Kidney capillary endothelial cell (primary cell): ENCODE measurements at regions not wholly inside any gene's neighbourhood (a gene's known extent, or its start where the extent isn't known, plus 50 kb on each side); places are given as distances from the start of the nearest gene placed in this dataset.
"Not testable (repeated sequence)": the region's sequence is repeated elsewhere in the genome, so short reads cannot be mapped to it uniquely, and the experiment has no call there.

Experiments
- DNase-seq: peaks from one replicate; pipeline ENCODE4 v3.0.0-alpha.2; 2018; ENCODE audit warnings: low spot score

DNA sequence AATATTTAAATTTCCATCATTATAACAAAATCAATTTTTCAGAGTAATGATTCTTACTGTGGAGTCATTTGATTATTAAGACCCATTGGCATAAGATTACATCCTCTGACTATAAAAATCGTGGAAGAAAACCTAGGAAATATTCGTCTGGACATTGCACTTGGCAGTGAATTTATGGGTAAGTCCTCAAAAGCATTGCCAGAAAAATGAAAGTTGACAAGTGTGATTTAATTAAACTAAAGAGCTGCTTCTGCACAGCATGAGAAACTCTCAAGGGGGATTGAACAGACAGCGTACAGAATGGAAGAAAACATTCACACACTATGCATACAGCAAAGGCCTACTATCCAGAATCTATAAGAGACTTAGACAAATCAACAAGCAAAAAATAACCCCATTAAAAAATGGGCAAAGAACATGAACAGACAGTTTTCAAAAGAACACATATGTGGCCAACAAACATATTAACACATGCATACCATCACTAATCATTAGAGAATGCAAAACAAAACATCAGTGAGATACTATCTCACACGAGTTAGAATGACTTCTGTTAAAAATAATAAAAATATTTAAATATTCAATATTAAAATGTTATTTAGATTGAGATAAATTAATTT, 111.4 kb downstream of the CCDC74A start:
- not testable (repeated sequence) for DNase-seq

DNA sequence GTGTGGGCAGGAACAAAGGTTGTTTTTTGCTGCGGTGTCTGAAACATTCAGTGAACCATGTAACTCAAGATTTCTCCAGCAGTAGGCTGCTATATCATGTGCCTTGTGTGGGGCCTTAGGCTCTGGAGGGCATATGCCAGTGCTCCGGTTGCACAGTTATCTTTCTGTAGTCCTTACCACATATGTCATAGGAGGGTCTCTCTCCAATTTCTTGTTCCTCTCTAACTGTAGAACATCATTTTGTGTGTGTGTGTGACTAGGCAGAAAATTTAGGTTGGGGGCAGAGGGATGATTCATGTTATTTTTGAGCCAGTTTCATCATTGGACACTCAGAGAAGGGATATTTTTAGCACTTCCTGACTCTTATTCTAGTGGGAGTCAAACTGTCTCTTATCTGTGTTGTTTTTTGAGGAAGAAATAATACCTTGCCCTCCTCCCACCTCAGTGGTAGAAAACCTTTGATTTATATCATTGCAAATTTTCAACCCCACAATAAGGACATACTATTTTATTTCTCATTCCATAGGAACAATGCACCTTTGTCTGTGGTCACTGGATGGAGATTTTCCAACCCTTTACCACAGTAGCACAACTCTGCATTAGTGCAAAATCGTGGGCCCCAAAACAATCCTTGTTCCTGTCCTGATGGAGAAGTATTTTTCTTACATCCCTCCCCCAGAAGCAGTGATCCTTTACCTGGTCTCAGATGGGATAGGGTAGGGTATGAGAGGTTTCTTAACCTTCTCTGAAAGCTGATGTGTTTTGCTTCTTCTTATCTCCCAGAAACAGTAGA, 113.9 kb downstream of the CCDC74A start:
- DNase-seq: peak; percentile 9

DNA sequence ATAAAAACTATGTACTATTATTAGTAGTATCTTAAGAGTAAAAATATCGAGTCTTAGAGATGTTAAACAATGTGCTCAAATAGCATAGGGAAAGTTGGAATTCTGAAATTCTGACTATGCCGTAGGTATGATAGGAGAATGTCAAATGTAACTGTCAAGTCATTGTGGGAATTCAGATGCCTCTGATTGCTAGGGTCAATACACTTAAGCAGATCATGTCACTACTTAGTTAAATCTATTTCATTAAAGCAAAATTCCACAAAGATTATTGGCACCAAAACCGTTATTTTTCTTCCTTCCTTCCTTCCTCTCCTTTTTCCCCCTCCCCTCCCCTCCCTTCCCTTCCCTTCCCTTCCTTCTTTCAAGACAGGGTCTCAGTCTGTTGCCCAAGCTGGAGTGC, 115.5 kb downstream of the CCDC74A start:
- not testable (repeated sequence) for DNase-seq

DNA sequence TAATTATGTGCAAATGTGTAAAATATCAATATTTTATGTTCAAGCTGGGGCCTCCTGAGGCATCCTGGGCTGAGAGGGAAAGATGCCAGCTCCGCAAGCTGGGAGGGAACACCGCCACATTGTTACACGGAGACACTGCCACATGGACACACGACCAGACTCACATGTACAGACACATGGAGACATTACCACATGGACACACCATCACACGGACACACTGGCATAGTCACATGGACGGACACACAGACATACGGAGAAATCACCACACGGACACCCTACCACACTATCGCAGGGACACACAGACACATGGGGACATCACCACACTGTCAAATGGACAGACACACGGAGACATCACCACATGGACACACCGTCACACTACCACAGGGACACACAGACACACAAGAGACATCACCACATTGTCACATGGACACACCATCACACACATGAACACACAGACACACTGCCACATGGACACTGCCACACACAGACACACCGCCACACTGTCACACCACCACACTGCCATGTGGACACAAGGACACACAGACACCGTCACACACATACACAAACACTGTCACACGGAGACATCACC, 117.6 kb downstream of the CCDC74A start:
- DNase-seq: no peak

DNA sequence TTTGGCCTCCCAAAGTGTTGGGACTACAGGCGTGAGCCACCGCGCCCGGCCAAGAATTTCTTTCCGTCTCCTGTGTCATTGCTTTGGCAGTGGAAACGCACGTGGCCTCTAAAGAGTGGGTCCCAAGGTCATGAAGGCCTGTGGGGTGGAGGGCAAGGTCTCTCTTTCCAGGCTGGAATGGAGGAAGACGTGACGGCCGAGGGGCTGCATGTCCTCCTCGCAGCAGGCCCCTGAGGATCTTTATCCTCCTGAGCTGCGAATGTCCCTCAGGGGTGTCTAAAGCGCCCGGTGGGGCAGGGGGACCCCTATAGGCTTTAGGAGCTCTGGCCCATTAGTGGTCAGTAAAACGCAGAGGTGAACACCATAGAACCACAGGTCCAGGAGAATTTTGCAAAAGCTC, 118.5 kb downstream of the CCDC74A start:
- DNase-seq: not testable (repeated sequence)

DNA sequence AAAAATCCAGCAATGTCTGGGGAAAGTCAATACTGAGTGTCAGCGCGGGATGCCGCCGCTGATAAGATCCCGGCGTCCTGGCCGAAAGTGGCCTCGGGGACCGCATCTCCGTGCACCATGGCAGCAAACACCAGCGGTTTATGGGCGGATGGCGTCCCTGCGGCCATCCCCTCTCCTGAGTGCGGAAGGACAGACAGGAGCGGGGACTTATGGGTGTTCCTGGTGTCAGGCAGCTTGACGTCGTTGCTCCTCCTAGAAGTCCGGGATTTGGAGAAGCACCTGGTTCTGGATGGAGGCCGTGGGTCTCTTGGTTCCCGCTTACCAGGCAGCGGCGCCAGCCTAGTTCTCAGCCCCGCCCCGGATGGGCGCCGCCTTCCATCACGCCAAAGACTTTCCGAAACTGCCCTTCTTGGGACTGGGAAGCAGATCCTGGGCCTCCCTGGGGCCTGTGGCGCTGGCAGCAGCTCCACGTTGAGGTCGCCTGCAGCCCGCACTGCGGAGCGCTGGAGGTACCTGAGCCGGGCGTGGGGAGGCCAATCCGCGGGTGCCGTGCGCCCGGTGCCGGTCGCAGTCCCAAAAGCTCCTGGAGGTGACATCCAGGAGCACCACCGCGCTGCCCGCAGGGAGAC, 119.1 kb downstream of the CCDC74A start:
- no peak for DNase-seq

DNA sequence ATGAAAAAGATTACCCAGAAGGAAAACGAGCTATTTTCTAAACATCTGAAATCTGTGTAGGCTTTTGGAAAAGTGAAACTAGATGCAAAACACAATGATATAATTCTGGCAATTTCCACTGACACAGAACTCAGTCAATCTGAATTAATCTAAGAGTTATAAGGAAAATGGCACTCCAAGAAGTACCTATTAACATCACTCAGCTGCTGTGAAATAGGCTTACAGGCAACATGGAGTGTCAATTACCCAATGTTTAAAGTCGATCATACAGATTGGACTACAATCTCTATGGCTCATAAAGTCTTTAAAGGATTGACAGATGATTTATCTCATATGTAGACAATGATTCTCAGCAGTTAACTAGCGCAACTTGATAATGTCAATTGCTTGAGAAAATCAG, 120.9 kb downstream of the CCDC74A start:
- not testable (repeated sequence) for DNase-seq

DNA sequence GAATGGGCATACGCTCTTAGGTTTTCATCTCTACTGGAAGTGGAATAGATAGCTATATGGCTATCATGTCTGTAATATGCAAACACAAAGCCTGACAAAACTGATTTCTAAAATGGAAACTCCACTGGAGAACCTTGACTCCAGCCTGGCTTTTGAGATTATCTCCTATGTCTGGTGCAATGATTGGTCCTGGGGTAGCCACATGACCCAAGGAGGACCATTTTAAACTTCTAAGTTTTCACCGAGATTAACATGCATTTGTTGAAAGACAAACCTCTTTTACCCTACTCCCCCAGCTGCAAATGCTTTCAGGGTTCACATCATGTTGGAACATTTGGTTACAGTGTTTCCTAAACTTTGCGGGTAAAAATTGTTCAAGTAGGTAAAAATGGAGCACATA, 124.6 kb downstream of the CCDC74A start:
- not testable (repeated sequence) for DNase-seq

DNA sequence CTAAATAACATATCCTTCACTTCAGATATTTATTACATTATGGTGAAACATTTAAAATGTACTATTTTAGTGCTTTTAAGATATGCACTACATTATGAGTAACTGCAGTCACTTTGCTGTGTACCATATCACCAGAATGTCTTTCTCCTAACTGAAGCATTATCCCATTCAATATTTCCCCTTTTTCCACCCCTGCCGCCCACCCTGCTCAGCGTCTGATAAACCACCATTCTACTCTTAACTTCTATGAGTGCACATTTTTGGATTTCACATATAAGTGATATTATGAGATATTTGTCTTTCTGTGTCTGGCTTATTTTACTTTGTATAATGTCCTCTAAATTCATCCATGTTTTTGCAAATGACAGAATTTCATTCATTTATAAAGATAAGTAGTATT, 126.4 kb downstream of the CCDC74A start:
- DNase-seq: not testable (repeated sequence)

DNA sequence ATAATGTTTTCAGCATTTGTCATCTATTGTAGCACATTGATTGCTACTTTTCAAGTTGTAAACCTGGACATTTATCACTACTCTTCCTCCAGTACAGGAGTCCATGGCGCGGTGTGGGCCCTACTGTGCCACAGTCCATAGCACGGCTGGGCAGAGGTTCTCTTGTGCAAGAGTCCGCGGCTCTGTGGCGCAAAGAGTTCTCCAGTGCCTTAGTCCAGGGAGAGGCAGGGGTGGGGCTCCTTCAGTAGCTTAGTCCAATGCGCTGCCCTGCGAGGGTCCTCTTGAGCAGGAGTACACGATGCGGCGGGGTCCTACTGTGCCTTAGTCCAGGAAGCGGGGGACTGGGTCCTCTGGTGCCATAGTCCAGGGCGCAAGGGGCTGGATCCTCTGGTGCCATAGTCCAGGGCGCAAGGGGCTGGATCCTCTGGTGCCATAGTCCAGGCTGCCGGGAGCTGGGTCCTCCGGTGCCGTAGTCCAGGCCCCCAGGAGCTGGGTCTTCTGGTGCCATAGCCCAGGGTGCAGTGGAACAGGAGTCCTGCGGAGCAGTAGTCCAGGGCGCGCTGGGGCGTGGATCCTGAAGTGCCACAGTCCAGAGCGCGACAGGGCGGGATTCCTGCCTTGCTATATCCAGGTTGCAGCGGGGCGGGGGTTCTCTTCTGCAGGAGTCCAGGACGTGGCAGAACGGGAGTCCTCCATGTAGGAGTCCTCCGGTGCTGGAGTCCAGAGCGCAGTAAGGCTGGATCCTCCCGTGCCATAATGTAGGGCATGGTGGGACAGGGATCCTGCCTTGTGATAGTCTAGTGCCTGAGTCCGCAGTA, 129.3 kb downstream of the CCDC74A start:
- DNase-seq: no peak

DNA sequence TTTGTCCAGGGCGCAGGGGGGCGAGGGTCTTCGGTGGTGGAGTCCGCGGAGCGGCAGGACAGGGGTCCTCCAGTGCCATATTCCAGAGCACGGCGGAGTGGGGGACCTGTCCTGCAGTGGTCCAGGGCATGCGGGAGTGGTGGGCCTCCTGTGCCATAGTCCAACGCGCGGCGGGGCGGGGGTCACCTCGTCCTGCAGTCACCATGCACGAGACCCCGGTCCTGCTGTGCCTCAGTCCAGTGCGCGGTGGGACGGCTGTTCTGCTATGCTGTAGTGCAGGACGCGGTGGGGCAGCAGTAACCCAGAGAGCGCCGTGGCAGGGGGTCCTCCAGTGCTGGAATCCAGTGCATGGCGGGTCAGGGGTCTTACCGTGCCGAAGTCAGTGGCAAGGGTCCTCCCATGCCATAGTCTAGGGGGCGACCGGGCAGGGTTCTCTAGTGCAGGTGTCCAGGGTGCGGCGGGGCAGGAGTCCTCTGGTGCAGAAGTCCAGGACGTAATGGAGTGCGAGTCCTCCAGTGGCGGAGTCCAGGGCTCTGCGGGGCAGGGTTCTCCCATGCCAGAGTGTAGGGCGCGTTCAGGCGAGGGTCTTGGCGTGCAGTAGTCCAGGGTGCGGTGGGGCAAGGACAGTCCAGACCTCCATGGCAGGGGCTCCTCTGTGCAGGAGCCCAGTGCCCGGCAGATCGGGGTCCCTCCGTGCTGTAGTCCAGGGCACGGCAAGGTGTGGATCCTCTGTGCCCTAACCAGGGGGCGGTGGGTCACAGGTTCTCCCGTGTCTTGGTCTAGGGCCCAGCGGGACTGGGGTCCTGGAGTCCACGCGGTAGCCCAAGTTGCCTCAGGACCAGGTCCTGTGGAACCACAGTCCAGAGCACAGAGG, 130.4 kb downstream of the CCDC74A start:
- DNase-seq: no peak

DNA sequence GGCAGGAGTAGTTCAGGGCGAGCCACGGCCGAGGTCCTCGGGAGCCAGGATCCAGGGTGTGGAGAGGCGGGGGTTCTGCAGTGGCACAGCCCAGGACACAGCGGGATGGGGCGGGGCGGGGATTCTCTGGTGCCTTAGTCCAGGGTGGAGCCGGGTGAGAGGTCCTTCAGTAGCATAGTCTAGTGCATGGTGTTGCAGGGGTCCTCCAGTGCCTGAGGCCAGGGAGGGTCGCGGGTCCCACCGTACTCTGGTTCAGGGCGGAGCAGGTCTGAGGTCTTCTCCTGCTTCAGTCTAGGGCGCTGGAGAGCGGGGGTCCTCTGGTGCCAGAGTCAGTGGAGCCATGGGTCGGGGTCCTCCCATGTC, 131.1 kb downstream of the CCDC74A start:
- no peak for DNase-seq

DNA sequence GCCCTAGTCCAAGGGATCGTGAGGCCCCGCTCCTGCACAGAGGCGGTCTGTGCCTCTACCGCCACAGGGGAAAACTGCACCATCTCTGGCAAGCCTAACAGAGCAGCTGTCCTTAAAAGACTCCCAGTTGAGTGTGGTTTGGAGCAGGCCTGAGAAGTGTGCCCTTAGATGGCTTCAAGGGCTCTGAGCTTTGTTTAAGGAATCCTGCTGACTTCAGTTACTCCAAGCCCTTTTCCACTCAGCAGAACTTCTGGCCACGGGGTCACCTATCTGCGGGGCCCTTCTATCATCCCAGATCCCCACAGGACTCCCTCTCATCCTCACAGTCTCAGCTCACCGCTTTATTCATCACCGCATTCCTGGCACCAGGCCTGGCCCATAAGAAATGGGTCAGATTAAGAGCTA, 131.5 kb downstream of the CCDC74A start:
- no peak for DNase-seq

DNA sequence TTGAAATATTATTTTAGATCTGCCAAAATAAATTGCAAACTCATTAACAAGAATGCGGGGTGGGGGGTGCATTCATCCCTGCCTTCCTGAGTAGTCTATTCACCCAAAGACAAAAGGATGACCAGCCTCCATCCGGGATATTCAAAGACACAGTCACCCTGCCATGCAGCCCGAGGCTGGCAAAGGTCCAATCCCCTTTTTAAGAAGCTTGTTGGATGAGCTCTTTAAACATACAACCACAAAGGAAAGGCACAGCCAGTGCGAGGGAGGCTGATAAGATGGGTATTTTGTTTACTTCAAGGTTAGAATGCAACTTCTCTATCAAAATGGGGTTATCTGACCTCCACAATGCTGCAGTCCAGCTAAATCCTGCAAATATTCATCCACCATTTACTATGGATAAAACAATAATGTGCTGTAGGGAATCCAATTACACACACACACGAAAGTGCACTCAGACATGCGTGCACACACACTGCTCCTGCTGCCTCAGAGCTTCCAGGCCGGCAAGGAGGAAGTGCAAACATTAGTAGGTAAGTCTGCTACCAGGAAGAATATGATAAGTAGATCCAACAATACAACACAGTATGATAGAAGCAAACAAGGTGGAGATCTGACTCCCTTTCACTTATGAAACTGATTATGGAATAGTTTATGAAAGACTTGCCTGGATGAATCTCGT, 133.6 kb downstream of the CCDC74A start:
- not testable (repeated sequence) for DNase-seq

DNA sequence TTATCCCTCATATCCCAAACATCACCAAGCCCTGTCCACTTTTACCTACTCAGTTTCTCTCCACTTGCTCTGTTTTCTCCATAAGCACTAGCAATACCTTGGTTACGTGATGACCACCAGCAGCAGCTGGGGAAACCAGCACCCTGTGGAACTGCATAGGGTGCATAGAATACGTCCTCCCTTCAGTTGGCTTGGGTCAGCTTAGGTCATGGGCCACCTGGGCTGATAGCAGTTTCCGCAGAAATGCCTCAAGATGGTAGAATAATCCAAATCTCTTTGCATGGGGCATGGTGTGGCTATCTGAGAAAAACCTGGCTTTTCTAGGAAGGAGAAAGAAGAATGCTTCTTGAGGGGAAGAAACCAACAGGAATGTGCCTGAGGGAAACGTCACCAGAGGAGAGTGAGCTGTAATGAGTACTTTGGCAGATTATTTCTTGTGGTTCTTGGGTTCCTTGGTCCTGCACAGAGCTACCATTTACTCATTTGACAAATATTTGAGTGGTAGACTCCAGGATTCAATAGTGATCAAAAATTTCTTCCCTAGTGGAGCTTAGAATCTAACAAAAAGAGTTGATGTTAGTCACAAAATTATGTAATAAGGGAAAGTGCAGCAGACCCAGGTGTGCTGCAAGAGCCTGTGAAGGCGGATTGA, 134.3 kb downstream of the CCDC74A start:
- not testable (repeated sequence) for DNase-seq

DNA sequence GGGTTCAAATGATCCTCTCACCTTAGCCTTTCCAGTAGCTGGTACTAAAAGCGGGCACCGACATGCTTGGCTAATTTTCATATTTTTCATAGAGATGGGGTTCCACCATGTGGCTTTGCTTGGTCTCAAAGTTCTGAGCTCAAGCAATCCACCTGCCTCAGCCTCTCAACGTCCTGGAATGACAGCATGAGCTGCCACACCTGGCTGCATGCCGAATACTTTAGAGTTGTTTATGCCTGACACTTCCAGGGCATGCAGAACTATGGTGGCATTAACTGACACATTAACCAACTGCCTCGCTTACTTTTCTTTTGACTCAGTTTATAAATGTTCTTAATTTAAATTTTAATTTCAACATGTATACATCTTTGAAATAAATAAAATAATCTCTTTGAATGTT, 135.8 kb downstream of the CCDC74A start:
- not testable (repeated sequence) for DNase-seq

DNA sequence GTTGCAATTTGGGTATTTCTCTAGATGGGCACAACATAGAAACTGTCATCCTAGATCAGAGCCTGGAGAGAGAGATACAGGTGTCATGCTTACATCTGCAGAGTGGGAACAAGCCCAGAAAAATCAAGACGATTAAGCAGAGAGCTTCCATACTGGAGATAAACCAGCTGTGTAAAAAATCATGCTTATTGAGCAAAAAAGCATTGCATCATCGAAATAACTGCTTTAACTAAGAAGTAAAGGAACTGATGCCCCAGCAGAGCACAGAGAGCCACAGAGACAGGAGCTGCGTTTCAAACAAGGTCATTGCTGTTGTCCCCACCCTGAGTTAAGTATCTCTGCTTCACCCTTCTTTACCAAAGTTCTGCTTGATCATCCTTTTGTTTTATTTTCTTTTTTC, 138.0 kb downstream of the CCDC74A start:
- DNase-seq: not testable (repeated sequence)

DNA sequence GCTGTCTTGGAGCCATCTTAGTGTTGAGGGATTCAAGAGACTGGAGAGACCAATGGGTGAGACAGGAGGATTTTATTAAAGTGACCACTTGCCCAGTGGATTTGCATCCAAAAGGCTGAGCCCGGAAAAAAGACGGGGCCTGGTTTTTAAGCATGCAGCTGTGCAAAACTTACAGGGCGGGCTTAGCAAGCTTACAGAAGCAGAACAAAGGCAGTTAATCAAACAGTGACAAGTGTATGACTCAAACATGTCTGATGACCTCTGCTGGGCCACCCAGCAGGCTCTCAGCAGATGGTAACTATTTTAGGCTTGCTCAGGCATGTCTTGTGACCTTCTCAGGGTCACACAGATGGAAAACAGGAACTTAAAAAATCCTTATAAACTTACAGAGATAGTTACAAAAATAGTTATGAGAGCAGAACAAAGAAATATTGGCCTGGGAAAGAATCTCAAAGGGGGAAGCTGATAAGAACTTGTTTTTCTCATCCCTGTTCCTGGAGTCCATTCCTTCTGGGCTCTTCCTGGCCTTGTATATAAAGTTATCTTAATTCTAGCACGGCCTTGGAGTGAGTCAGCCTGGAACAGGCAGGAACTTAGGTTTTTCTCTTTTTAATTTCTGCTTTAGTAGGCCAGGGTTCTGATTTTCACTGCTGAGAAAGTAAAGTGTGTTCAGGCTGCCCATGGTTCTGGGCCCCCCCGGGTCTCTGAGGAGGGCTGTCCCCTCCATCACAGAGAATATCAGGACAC, 141.3 kb downstream of the CCDC74A start:
- peak; percentile 82 for DNase-seq

DNA sequence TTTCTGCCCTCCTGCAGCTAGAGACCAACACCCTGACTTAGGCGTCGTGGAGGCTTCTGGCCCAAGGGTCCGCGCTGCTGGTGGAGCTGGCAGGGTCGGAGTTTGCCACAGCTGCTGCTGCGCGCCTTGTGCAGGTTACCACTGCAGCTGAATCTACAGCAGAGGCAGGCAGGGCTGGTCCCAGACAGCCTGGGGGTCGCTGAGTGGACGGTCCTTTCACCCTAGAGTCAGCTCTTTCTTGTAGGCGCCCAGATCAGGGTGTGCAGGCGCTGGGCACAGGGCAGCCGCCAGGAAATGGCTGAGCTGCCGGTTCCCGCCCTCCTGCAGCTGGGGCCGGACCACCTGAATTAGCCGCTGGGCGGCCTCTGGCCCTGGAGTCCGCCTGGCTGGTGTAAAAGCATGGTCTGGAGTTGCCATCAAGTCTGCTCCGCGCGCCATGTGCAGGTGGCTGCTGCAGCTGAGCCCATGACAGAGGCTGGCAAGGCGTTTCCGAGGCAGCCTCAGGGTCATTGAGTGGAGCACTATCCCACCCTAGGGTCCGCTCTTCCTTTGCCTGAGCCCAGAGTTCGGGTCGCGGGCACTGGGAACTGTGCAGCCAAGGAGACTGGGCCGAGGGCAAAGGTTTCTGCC, 144.3 kb downstream of the CCDC74A start:
- DNase-seq: not testable (repeated sequence)
